NCI-H1417 (cell line): ENCODE measurements at regions not wholly inside any gene's neighbourhood (a gene's known extent, or its start where the extent isn't known, plus 50 kb on each side); places are given as distances from the start of the nearest gene placed in this dataset.
"Not testable (repeated sequence)": the region's sequence is repeated elsewhere in the genome, so short reads cannot be mapped to it uniquely, and the experiment has no call there.

Experiments
- DNase-seq, 3 experiments: peaks; one replicate each; lab custom pipeline; 2025; lab: John Stamatoyannopoulos, UW

DNA sequence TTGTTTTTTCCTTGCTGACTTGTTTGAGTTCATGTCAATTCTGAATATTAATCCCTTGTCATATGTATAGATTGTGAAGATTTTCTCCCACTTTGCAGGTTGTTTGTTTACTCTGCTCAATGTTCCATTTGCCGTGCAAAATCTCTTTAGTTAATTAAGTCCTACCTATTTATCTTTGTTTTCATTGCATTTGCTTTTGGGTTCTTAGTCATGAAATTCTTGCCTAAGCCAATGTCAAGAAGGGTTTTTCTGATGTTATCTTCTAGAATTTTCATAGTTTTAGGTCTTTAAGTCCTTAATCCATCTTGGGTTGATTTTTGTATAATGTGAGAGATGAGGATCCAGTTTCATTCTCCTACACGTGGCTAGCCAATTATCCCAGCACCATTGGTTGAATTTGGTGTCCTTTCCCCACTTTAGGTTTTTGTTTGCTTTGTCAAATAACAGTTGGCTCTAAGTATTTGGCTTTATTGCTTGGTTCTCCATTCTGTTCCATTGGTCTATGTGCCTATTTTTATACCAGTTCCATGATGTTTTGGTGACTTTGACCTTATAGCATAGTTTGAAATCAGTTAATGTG lies 163.1 kb upstream of the PGR start:
- DNase-seq: no peak

DNA sequence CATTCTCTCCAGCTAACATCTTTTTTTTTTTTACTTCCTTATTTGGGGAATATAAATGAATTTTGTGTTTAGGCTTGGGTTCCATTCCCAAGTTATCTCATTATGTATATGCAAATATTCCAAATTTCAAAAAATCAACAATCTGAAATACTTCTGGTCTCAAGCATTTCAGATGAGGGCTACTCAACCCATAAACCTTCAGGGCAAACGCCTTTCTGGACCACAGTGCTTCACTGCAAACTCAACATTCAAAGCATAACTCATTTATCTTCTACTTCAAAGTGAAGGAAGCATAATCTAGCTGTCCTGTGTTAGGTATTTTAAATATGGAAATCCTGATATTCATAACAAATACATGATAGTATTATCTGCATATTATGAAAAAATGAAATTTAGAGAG lies 161.7 kb upstream of the PGR start:
- no peak for DNase-seq

DNA sequence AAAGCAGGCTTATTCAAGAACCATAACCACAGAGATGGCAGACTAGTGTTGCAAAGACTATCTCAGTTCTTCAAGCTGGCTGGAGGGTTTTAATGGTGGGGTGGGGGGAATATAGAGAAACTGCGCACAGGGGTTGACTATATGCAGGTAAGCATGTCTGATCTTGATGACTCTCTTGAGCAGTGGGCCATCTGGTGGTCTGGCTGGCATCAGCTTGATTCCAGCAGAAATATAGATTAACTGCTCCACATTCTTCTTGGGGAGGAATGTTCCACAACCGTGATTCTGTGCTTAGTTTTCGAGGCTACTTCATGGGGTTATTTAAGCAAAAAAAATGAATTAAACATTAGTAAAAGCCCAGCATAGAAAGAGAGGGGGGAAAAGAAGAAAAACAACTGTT lies 158.8 kb upstream of the PGR start:
- no peak for DNase-seq

DNA sequence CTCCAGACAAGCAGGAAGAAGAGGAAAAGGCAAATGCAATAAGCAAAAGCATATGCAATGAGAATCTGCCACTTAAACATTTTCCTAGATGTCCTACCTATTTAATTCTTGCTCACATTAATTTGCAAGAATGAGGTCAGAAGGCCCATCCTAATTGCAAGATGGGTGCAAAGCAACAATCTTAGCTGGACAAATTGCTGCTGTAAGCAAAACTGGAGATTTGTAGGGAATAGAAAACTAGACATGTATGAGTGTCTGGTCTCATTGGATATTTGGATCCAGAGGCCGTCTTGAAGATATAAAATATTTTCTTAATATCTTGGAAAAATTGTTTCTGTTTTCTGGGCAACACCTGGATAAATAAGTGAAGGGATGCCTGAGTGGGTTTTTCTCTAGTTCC lies 150.1 kb upstream of the PGR start:
- no peak for DNase-seq

DNA sequence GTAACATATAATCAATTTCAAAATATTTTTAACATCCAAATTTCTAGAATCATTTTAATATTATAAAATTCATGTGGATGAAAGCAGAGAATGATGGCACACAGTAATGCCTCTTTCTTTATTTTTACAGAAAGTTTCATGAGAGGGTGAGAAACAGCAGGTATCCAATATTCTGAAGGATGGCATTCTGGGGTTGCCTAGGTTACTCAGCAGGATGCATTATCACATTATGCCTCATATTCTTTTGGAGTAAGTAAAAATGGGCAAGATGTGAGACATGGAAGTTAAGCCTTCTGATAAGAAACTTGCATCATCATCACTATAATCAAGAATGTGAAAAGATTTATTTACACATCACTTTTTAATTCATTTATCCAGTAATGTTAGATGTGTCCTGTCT lies 148.7 kb upstream of the PGR start:
- DNase-seq: peak in 2 of 3 experiments; percentile 71 to 96

DNA sequence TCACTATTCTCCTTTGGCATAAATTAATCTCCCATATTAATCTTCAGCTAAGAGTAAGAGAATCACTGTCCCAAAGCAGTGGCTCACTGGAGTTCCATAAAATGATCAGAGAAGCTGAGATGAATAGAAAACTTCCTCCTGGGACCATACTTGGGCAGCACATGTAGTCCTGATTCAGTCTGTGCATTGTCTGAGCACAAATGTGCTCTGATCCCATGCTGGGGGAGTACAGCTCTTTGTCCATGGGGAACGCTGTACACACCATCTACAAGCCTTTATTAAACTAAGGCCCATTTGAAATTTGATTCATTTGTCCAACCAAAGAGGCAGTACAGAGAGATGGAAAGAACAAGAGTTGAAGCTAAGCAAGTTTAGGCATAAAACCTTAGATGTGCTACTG lies 147.4 kb upstream of the PGR start:
- DNase-seq: peak in 2 of 3 experiments; percentile 37 to 74

DNA sequence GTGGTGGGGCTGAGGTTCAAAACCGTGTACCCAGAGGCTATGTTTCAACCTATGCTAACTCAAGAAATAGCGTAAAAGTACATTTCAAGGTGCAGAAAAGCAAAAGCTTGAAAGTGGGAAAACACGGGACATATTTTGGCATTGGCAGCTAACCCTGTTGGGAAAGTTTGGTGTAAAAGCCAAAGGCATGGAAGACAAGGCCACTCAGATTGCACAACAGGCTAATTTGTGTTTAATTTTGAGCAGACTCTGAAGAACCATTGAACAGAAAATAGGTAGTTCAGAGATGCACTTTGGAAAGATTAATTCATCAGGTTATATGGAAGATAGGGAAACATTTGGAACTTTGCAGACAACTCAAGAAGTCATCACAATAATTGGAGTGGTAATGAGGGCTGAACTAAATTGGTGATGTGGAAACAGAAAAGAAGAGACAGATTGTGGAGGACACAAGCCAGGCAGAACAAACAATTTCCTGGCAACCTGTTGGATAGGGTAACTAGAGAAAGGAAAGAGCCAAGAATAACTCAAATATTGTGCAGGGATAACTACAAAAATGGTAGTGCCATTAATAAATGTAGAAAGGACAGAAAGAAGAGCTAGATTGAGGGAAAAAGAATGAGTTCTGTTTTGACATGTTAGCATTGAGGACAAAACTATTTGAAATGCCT lies 140.5 kb upstream of the PGR start:
- no peak for DNase-seq

DNA sequence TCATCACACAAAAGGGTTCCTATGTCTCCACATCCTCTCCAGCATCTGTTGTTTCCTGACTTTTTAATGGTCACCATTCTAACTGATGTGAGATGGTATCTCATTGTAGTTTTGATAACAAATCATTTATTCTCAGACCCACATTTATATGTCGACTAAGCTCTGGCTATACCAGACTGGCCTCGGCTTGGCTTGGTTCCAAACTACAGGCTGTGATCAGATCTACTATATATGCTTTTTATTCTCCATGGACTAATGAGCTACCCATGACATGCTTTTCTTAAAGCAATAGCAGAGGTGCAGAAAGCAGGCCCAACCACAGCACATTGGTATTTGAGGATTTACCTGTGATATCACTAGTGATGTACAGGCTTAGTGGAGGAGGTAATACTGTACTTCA lies 139.8 kb upstream of the PGR start:
- no peak for DNase-seq

DNA sequence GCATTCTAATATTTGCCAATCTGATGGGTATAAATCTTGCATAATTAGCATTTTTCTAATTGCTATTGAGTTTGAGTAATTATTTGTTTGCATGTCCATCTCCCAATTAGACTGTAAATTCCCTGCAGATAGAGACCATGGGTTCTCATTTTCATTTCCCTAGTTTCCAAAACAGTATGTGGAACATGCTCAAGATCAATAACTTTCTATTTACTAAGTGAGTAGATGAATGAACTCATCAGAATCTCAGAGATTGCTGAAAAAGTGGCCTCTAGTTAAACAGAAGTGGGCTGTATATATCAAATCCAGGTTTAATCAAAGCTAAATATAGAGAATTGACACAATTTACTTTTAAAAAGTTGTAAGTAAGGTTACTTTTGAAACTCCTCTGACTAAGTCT lies 138.0 kb upstream of the PGR start:
- peak in 1 of 3 experiments; percentile 26 for DNase-seq

DNA sequence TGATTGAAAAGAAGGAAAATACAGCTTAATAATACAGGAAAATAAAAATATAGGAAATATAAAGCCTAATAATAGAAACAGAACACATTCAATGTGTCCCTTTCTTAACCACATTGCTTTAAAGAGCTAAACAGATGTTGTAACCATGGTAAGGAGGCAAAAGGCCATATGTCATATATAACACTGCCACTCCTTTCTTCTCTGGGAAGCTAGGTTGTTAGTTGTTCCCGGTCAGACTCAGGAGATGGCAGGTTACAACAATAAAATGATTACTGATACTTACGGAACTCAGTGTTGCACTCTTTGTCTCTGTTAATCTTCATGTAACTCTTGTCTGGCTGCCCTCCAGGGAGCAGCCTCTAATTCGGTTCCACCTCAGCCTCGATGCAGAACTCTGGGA lies 134.7 kb upstream of the PGR start:
- no peak for DNase-seq

DNA sequence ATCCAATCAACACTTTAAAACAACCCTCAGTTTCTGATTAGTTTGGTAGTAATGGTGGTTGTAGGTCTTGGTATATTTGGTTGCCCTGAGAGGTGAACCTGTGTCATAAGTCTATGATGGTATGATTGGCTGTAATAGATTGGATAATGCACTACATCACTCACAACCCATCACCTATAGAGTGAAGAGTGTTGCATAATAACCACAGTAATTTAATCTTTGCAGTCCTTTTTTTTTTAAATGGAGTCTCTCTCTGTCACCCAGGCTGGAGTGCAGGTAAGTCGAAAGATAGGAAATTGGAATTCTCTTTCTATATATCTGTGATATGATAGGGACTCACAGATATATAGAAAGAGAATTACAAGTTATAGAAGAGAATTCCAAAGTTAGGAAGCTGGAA lies 133.4 kb upstream of the PGR start:
- no peak for DNase-seq

DNA sequence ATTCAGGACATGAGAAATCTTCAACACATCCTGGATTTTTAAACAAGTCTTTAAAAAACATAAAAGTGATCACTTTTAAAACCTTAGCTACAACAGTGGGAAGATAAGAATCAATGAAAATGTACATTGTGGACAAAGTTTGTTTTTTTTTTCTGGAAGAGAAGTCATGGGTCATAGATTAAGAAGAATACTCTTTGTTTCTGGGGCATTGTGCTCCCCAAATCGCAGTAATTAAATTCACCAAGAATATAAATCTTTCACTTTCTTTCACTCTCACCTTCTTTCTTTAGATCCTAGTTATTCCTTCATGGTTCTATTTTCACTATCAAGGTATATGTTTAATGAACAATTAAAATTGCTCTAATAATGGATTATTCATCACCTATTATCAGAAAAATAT lies 132.6 kb upstream of the PGR start:
- no peak for DNase-seq

DNA sequence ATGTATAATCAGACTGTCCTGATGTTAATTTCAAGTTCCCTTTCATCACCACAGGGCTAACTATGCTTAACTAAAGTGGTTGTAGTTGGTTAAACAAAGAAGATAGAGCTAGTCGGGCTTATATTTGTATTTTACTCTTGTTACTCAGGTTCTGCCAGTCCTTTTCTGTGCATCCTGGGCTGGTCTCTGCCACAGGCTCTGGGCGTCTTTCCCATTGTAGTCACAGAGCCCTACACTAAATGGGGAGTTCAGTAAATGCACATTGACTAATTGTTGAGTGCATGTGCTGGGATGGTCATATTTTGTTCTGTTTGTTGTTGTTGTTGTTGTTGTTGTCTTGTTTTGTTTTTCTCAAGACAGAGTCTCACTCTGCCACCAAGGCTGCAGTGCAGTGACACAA lies 125.4 kb upstream of the PGR start:
- DNase-seq: no peak

DNA sequence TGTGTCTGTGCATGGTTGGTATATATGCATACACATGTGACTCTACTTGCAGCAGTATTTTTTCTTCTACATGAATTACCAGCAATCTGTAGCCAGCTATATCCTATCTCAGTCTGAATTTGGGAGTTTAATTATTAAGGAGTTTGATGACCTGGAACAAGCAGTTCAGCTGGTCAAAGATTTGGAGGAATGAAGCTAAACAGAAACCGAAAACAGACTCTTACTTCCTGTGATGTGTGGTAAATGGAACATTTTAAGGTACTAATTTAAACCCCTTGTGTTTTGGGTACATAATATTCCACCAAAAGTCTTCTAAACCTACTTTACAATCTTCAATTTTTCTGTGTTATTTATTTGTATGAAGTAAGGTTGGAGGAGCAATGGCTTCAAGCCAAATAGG lies 124.4 kb upstream of the PGR start:
- no peak for DNase-seq

DNA sequence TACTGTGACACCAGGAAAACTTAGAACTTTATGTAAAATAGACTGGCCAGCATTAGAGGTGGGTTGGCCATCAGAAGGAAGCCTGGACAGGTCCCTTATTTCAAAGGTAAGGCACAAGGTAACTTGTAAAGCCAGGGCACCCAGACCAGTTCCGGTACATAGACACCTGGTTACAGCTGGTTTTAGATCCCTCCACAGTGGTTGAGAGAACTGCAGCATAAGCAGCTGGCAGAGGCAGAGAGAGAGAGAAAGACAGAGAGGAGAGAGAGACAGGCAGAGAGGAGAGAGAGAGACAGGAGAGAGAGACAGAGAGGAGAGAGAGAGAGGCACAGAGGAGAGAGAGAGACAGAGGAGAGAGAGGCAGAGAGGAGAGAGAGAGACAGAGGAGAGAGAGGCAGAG lies 116.0 kb upstream of the PGR start:
- DNase-seq: not testable (repeated sequence)

DNA sequence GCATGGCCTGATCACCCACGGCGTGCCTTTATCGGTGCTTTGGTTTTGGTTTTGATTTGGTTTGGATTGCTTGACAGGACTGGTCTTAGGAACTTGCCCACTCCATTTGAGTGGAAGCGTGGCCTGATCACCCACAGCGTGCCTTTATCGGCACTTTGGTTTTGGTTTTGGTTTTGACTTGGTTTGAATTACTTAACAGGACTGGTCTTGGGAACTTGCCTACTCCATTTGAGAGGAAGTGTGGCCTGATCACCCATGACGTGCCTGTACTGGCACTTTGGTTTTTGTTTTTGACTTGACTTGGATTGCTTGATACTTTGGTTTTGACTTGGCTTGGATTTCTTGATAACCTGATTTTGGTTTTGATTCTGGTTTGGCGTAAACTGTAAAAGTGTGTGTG lies 115.5 kb upstream of the PGR start:
- not testable (repeated sequence) for DNase-seq

DNA sequence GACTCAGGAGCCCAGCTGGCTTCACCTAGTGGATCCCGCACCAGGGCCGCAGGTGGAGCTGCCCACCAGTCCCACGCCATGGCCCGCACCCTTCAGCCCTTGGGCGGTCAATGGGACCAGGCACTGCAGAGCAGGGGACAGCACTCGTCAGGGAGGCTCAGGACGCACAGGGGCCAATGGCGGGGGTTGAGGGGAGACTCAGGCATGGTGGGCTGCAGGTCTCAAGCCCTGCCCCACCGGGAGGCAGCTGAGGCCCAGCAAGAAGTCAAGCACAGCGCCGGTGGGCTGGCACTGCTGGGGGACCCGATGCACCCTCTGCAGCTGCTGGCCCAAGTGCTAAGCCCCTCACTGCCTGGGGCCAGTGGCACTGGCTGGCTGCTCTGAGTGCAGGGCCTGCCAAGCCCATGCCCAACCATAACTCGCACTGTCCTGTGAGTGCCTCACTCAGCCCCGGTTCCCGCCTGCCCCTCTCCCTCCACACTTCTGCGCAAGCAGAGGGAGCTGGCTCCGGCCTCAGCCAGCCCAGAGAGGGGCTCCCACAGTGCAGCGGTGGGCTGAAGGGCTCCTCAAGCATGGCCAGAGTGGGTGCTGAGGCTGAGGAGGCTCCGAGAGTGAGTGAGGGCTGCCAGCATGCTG lies 111.7 kb upstream of the PGR start:
- no peak for DNase-seq

DNA sequence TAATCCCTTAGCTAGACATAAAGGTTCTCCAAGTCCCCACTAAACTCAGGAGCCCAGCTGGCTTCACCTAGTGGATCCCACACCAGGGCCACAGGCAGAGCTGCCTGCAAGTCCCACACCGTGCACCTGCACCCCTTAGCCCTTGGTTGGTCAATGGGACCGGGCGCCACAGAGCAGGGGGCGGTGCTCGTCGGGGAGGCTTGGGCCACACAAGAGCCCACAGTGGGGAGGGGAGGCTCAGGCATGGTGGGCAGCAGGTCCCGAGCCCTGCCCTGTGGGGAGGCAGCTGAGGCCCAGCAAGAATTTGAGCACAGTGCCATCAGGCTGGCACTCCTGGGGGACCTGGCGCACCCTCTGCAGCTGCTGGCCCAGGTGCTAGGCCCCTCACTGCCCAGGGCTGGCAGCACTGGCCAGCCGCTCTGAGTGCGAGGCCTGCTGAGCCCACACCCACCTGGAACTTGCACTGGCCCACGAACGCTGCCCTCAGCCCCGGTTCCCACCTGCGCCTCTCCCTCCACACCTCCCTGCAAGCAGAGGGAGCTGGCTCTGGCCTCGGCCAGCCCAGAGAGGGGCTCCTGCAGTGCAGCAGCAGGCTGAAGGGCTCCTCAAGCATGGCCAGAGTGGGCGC lies 101.7 kb upstream of the PGR start:
- not testable (repeated sequence) for DNase-seq

DNA sequence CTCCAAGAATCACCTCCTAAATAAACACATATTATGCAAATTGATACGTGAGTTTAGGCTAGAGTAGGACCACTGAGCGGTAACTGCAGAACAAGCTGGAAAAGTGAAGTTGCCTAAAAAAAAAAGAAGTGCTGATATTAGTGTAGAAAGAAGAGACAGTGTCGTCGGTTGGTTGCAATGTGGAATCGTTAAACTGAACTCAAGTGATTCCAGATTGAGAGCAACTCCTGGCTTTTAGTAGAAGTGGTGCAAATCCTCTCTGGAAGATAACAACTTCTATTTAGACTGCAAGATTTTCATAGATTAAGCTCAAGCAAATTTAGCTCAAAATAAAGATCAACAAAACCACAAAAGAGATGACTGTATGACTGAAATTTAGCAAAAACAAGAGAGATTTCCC lies 97.0 kb upstream of the PGR start:
- no peak for DNase-seq

DNA sequence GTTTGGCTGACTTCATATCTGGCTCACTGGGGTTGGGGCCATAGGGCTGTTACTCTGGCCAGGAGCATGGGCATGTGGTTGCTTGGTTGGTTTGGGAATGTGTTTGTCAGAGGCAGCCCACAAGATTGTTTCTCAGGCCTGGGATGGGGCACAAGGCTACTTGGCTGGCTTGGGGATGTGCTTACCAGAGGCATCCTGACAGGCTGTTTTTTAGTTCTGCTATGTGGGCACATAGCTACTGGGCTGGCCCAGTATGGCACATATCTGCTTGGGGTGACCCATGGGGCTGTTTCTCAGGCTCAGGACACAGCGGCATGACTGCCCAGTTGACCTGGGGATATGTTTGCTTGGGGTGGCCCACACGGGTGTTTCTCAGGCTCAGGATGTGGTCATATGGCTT lies 94.6 kb upstream of the PGR start:
- no peak for DNase-seq

DNA sequence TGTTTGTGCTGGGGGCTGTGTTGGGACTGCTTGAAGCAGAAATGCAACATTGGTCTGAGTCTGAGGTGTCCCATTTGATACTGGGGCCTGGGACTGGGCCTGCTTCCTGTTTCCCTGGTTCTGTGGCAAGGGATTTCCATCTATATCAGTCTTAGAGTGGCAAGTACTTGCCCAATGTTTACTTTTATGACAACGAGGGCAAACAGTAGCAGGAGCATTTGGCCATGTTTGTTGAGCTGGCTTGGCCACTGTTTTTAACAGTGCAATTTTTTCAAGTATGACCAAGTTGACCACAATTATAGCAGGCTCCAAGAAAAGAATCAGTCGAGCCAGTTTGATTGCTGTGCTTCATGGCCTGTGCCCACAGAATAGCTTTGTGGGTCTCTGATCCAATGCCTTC lies 88.5 kb upstream of the PGR start:
- DNase-seq: not testable (repeated sequence)

DNA sequence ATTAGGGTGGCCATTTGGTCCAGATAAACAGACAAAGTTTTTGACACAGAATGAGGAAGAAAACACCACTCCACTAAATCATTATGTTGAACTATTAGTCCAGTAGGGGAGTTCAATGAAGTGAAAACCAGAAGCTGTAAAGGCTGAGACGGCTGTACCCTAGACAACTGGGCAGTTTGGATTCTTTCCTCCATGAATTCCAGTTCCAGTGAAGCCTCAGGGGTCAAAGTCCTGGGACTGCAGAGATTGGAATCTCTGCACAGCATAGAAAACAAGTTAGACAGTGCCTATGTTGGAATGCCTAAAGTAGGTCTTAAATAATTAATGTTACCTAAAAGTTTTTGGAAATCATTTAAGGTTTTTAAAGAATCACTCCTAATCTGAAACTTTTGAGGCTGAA lies 86.5 kb upstream of the PGR start:
- not testable (repeated sequence) for DNase-seq

DNA sequence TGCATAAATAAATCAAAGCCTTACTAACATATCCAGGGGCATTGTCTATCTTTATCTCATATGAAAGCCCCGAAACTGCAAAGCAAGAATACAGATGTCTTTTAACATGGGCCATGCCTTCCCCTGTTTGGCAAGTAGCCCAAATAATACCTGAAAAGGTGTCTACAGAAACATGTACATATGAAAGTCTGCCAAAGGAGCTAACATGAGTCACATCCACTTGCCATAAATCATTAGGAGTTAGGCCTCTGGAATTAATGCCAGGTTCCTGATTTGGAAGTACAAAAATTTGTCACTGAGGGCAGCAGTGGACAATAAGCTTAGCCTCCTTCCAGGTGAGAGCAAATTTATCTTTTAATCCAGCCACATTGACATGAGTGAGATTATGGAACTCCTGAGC lies 85.5 kb upstream of the PGR start:
- no peak for DNase-seq
